ENCODE measurements at regions not wholly inside any gene's neighbourhood (a gene's known extent, or its start where the extent isn't known, plus 50 kb on each side); places are given as distances from the start of the nearest gene placed in this dataset.
"Not testable (repeated sequence)": the region's sequence is repeated elsewhere in the genome, so short reads cannot be mapped to it uniquely, and the experiment has no call there.

- DNase-seq: no peak
These were observed 464.8 kb upstream of the CDH4 start for GRCh38 chr20:60787276-60787675.

- DNase-seq: no peak
These were observed 464.0 kb upstream of the CDH4 start for GRCh38 chr20:60788070-60788469.

DNA sequence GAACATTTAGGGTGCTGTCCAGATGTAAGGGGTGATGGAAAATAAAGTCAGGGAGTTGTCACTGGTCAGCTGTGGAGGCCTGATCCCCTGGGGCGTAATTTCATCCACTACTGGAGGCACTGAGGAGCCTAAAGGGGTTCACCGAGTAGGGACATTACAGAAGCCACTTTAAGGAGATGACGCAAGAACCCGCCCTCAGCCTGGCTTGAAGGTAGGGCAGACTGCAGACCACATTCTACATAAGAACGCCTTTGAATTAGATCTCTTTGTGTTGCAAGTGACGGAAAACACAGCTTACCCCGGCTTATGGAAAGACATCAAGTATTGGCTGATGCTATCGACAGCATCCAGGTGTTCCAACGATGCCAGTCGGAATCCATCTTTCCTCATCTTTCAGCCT is 462.7 kb upstream of the CDH4 start:
- DNase-seq: no peak

- DNase-seq: not testable (repeated sequence)
These were observed 461.7 kb upstream of the CDH4 start for GRCh38 chr20:60790339-60790738.

GRCh38 chr20:60791823-60792222 is 460.2 kb upstream of the CDH4 start:
- no peak for DNase-seq

DNA sequence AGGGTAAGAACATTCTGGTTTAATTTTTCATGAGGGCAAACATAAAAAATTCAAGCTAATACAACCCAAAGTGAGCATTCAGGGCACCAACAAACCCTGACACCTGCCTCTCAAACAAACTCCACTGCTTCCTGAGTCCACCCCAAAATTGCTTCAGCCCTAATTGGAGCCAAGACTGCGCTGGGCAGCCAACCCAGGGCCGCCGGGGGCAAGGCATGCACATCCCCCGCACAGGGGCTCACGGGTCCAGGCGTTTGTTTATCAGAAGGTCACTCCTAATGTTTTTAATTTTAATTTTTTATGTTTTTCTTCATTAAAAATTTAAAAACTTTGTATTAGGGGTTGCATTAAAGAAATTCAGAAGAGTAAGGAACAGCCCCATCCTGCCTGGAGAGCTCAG is 459.1 kb upstream of the CDH4 start:
- no peak for DNase-seq

DNA sequence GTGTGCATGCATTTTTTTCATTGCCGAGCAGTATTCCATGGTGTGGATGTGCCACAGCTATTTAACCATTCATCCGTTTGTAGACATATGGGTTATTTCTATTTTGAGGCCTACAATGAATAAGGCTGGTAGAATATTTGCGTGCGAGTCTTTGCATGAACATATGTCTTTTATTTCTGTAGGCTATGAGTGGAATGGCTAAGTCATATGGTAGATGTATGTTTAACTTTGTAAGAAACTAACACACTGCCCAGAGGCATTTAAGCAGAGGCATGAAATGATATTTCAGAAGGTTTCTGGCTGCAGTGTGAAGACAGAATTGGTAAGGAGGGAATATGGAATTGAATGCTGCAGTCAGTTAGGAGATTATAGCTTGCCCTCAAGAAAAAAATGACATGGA is 457.4 kb upstream of the CDH4 start:
- DNase-seq: no peak

DNA sequence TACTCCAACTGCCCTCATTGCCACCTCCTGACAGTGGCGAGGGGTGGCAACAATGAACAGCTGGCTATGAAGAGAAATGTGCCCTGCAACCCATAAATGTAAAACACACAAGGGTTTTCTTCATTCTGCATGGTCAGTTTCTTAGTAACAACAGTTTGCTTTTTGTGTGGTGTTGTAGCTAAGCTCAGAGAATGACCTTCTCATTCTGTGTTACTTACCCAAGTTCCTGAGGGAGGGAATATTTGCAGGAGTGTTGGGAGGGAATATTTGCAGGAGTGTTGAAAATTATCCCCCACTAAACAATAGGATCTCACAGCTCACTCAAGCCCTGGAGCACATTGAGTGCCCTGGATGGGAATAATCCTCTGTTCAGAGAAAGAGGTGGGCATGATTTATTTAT is 456.4 kb upstream of the CDH4 start:
- DNase-seq: no peak

DNA sequence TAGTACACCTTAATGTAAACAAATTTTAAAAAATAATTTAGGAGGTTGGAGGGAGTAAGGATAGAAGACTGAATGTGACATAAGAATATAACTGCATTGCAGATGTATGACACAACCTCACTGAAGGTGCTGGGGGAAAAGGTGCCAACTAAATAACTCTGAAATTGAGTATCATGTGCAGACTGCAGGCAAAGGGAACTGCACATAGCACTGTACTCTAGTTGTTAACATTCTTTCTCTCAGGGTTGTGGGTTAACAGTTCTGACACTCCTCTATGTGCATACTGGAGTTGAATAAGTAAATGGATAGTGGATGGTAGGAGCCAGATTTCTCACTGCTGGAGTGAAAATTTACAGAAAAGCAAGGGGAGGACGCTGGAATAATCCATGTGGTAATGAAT is 451.9 kb upstream of the CDH4 start:
- no peak for DNase-seq

DNA sequence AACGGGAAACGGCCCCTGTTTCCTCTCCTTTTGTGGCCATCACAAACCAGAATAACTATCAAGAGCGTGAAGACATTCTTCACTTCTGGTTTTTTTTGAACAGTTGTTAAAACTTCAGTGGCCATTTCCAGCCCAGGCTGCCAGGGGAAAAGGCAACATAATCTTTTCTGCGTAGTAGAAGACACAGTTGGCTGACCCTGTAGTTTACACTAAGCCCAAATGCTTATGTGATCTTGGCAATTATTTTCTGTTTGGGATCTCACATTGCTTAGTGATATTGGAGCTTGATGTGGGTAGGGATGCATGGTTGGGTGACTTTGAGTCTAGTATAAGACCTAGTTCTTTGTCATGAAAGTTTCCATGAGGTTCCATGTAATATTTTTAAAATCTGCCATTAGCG is 449.4 kb upstream of the CDH4 start:
- DNase-seq: no peak

DNA sequence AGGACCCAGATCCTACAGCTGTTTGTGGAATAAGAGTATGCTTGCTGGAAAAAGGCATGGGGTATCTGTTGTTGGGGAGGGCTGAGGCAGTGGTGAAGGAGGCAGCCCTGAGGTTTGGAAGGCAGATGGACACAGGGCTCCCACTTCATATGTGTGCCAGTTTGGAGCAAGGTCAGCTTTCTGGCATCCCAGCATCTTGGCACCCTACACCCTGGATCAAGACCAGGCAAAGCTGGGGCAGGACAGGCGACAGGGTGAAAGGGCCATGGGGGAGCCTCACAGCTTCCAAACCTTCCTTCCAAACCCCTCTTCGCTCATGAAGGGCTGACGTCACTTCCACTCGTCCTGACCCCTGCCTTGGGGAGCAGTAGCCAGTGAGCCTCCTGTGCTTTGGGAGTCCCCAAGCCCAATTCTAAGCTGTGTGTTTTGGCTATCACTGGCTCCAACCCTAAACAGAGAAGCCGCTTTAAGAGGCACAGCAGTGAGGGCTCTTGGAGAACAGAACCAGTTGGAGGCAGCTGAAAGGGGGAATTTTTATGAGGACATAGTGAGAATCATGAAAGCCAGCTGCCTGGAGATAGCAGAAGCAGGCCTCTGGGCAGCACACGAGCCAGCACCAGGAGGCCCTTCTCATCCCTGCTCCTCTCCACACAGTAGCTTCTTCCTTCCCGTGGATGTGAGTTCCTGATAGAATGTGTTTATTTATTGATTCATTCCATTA is 448.6 kb upstream of the CDH4 start:
- no peak for DNase-seq

- DNase-seq: no peak
These were observed 447.7 kb upstream of the CDH4 start for GRCh38 chr20:60804240-60804917.

DNA sequence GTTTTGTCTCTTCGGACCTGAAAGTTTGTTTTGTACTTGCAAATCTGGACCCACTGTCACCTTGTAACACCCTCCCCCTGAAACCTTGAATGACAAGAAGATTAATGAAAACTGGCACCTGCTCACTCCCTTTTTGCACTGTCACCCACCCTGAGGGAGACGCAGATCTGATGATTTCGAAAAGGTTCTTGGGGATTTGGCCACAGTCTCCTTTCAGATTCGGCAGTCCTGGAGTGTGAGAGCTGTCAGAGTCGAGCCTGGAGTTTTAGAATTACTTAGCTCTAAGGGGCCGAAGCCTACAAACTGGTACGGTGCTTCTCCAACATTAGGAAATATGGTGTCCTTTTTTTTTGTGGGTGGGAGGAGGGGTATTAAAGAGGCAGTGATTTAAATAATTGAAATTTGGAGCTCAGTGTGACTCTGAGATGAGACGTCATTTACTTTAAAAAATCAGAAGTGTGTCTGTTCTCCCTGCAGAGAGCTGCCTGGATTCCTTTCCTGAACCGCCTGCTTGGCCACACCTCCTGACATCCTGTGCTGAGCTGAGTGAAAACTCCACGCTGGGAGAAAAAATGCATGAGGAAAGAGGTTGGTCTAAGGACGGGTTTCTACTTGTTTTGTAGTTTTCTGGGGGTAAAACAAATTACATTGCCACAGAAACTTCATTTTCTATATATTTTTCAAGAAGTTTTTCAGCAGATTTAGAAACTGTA is 447.0 kb upstream of the CDH4 start:
- DNase-seq: no peak

DNA sequence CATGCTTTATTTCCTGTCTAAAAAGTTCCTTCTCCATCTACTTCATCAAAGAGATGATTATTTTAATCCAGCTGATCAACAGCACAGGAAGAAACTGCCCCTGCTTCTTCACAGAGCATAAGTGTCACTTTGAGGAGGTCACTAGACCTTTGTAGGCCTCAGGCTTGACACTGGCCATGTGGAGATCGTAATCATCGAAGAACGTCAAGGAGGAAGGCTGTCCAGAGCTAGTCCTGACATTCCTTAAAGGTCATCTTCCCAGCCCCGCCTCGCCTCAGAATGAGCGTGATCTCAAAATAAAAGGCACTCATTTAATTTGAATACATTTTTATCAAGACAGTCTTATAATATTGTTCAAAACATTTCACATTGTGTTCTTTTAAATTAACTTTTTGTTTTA is 445.7 kb upstream of the CDH4 start:
- no peak for DNase-seq

DNA sequence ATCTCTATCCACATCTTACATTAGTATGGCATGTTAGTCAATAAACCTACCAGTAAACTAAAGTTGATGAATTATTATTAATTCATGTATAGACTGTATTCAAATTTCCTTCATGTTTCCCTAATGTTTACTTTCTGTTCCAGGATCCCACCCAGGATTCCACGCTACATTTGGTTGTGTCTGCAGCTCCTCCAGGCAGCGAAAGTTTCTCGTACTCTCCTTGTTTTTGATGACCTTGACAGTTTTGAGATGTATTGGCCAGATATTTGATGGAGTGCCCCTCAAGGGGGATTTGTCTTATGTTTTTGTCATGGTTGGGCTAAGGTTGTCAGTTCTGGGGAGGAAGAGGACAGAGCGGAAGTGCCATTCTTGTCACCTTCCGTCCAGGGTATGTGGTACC is 445.2 kb upstream of the CDH4 start:
- DNase-seq: no peak

- DNase-seq: no peak
These were observed 443.9 kb upstream of the CDH4 start for GRCh38 chr20:60808003-60808672.

DNA sequence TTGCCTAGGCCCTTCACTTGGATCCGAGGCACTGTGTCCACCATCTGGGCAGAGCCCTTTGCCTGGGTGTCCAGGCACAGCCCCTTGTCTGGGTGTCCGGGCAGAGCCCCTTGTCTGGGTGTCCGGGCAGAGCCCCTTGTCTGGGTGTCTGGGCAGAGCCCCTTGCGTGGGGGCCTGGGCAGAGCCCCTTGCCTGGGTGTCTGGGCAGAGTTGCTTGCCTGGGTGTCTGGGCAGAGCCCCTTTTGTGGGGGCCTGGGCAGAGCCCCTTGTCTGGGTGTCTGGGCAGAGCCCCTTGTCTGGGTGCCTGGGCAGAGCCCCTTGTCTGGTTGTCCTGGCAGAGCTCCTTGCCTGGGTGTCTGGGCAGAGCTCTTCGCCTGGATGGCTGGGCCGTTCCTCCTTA is 443.4 kb upstream of the CDH4 start:
- no peak for DNase-seq

GRCh38 chr20:60810561-60810960 is 441.5 kb upstream of the CDH4 start:
- no peak for DNase-seq

DNA sequence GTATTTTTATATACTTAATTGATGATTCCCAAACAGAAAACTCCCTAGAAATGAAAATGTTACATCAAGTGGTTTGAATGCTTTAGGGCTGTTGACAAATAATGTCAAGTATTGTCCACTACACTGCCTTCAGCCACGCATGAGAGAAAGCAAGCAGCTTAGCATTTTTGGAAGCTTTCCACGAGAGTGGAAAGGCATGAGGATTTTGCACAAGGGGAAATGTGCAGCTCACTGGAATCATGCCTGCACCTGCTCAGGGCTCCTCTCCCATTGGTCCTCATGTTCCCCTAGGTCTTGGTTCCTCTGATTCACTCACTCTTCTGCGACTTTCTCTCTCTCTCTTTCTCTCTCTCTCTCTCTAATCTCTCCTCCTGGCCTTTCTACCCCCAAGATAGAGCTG is 439.5 kb upstream of the CDH4 start:
- DNase-seq: no peak

GRCh38 chr20:60813066-60813465 is 439.0 kb upstream of the CDH4 start:
- DNase-seq: no peak

- no peak for DNase-seq
These were observed 436.4 kb upstream of the CDH4 start for GRCh38 chr20:60815656-60816055.

GRCh38 chr20:60816901-60817300 is 435.2 kb upstream of the CDH4 start:
- no peak for DNase-seq

DNA sequence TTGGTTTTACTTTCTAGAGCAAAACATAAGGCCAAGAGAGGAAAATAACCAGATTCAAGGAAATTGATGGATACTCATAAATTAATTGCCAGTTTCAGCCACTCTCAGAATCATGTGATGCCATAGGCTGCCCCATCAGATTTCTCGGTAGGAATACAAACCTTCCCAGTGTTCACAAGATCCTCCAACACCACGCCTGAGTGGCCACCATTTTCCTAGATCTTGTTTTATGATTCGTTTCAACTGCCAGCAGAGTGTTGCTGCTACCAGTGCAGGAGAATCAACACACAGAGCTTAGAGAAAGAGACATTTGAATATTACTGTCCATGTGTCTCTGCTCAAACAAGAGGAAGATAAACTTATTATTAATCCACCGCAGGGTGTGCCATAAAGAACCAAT is 434.2 kb upstream of the CDH4 start:
- no peak for DNase-seq

DNA sequence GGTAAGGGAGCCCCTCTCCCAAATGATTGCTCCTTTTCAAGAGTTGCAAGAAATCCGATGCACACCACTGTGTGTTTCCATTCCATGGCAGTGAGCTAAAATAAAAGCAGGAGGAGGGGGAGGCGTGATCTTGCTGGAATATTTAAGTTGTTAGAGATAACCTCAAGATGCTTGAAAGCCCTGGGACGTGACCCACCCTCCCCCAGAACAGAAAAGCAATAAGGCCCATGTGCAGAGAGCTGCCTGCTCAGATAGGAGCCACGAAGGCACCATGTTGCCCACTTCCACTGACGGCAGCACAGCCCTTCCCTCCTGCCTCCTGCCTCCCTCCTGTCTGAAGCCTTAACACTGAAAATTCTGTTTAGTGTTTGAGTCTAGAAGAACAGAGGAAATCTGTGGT is 432.6 kb upstream of the CDH4 start:
- DNase-seq: no peak
